NCI-H146 treated with DMSO at 0.1 percent for 48 hours (cell line): ENCODE measurements at regions not wholly inside any gene's neighbourhood (a gene's known extent, or its start where the extent isn't known, plus 50 kb on each side); places are given as distances from the start of the nearest gene placed in this dataset.

ENCODE experiments used
- DNase-seq: peaks from one replicate; lab custom pipeline; 2025; ENCODE audit not compliant: unreplicated experiment; lab: John Stamatoyannopoulos, UW

DNA sequence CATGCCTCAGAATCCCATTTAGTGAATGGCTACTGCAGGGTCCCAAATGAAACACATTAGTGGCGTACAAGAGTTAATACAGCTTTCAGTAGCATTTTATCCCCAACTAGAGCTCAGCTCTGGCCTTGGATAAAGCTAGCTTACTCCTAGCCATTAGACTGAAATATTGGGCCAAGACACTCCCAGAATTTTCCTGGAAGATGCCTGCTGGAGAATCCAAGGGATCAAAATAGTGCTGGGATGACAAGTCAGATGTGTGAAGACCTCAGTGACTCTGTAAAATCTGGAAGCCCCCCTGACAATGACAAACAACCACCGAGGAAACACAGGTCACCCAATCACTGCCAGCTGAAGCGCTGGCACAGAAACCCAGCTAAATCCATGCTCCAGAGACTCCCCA is 303.1 kb upstream of the SORL1-AS1 start:
- DNase-seq, result no peak

GRCh38 chr11:121755191-121755590 is 302.4 kb upstream of the SORL1-AS1 start:
- no peak for DNase-seq

GRCh38 chr11:121754598-121754997 is 301.8 kb upstream of the SORL1-AS1 start:
- no peak for DNase-seq

DNA sequence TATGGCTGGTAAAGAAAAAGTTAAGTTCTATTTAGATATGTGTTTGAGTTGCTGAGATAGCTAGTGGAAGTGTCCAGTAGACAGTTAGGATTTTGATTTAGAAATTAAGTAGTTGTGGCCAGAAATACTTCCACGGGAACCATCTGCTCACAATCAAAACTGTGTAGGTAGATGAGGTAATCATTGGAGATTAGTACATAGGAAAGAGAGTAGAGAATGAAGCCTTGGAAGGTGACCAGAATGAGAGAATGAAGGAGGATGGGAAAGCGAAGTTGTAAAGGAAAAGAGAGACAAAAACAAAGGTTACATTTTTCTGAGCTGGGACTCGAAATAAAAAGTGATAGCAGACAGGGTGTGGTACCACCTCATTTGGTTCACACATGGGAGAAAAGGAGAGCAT is 296.9 kb upstream of the SORL1-AS1 start:
- DNase-seq, result no peak

DNA sequence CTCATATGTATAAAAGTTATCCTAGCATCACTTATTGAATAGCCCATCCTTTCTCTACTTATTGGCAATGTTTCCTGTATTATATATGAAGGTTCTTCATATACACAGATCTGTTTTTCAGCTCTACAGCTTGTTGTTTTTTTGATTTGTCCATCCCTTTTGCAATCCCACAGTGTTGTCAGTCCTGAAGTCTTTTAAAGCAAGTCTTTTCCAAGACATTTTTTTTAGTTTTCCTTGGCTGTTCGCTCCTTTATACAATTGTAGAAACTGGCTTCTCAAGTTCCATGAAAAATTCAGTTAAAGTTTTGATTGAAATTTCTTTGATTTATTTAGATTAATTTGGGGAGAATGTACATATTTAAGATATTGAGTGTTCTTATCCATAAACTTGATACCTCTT is 295.3 kb upstream of the SORL1-AS1 start:
- DNase-seq, result no peak

DNA sequence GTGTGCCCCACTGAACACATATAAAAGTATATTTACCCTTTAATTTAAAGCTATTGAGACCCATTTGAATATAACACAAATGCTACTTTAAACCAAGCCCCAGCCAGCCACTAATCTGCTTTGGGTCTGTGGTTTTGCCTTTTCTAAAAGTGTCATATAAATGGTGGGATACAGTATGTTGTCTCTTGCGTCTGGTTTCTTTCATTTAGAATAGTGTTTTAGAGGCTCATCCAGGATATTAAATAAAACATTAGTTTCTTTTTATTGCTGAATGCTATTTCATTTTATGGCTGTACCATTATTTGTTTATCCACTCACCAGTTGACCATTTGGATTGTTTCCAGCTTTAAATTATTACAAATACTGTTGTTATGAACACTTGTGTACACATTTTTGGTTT is 290.5 kb upstream of the SORL1-AS1 start:
- no peak for DNase-seq

DNA sequence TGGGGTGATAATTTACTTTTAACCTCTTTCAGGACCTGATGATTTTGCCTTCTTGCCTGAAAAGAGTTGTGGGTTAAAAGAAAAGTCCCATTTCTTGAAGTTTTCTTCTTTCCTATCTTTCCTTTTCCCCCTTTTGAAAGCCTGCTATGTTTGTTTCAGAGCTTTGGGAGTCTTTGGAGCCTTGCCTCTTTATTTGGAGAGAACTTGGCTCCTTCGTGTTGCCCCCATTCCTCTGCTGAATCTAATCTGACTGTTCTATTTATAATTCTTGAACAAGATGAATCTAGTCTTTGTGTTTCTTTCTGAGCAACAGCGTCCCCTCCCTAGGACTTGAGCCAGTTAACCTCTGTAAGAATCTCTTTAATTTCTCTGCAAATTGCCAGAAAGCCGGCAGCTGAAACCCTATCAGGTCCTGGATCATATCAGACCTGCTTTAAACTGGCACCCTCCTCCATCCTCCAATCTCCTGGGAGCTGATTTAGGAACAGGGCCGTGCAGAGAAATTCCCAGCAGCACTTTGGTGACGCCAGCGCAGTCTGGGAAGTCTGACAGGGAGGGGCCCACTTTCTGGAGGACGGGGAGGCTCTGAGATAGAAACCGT is 289.1 kb upstream of the SORL1-AS1 start:
- no peak for DNase-seq

- DNase-seq, result no peak
Observed at GRCh38 chr11:121741351-121741760, 288.6 kb upstream of the SORL1-AS1 start.

GRCh38 chr11:121740902-121741301 is 288.1 kb upstream of the SORL1-AS1 start:
- DNase-seq, result no peak

- DNase-seq, result no peak
Observed at GRCh38 chr11:121733858-121734257, 281.1 kb upstream of the SORL1-AS1 start.

DNA sequence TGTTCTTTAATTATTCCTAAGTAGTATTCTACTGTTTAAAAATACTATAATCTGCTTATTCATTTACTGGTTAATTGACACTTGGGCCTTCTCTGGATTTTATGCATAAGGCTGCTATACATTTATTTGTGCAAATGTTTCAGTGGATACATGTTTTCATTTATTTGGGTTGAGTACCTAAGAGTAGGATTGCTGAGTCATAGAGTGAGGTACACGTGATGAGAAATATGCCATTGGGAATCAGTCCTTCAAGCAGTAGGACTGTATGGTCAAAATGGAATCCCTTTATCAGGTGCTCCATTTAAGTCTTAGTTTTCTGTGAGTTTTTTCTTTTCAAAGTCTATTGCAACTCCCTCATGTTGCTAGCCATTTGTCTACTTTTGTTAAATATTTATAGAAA is 275.2 kb upstream of the SORL1-AS1 start:
- DNase-seq, result no peak

DNA sequence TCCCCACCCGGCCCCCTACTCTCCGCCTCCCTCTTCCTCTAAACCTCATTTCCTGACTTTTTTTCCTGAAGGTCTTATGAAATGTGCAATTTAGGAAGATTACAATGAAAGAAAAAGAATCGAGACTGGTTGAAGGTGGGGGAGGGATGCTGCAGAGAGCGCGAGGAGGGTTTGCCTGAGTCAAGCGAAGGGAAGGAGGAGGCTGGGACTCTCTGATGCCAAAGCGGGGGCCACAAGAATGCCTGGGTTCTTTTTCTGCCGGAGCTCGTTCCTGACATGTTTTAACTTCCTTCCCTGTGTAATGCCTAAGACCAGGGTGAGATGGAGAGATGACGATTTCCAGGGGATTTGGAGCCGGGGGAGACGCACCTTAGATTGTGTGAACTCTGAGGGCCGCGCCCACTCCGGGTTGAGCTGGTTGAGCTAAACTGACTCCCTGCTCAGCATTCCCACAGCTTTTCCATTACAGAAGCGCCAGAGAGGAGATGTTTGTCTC is 270.5 kb upstream of the SORL1-AS1 start:
- DNase-seq, result peak; percentile 32

DNA sequence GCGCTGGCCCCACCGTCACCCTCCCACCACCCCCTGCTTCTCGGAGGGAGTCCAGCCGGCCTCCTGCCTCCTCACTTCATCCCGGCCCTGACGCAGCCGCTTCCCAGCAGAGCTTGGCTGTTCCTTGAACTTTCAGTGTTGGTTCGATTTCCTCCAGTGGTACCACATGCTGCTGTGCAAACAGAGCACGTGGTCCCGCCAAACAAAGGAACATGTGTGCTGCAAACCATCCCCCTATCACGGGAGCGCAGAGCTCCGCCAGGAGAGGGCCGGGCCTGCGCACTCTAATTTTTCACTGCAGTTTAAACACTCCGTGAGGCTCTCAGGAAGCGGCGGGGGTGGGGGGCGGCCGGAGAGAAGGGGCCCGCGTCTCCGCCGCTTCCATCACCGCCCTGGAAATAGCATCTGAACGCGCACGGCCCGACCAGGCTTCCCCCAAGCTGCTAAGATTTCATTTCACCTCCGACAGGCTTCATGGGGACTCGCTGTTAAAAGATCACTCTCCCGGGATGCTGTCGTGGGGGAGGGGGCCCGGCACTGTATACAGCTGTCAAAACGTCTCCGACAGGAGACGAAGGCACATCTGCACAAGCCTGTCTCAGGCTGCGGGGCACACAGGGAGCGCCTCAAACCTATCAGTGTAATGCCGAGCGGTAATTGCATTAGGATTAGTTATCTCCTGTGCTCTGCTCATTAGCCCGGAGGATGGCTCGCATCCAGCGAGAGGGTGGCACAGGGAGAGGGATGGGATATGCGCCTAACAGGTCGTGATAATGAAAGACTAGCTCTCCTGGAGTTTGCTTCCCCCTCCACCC is 269.9 kb upstream of the SORL1-AS1 start:
- peak; percentile 82 for DNase-seq

GRCh38 chr11:121721961-121722360 is 269.2 kb upstream of the SORL1-AS1 start:
- DNase-seq, result no peak

DNA sequence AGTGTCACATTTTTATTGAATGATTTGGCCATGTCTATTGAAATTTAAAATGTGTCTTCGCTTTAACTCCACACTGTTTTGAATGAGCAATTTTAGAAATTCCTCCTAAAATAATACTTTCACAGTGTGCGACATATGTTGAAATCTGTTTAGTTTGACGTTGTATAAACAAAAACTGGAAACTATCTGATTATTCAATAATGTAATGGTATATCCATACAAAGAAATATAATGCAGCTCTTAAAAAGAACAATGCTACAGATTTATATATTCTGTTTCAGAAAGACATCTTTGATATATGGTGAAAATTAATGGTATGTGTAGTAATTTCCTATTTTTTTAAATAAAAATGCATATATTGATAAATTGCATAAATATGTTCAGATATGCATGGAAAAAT is 268.7 kb upstream of the SORL1-AS1 start:
- no peak for DNase-seq

DNA sequence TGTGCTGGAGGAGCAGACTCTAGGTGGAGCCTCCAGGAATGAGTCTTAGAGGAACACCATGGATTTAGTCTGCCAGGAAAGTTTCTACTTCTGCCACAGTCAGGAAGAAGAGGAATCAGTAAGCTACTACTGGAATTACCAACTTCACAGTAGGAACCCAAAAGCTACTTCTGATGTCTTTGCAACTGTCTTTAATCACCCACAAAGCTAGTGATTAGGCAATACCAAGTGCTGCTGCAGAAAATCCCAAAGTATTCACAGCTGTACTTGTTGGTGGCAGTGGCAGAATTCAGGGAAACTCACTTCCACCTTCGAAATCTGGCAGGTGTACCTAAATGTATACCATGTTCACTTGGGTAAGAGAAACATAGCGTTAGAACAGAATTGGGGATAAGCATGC is 264.5 kb upstream of the SORL1-AS1 start:
- no peak for DNase-seq

GRCh38 chr11:121716060-121716459 is 263.3 kb upstream of the SORL1-AS1 start:
- DNase-seq, result no peak

GRCh38 chr11:121715405-121715804 is 262.6 kb upstream of the SORL1-AS1 start:
- DNase-seq, result no peak

- no peak for DNase-seq
Observed at GRCh38 chr11:121714351-121714750, 261.6 kb upstream of the SORL1-AS1 start.

DNA sequence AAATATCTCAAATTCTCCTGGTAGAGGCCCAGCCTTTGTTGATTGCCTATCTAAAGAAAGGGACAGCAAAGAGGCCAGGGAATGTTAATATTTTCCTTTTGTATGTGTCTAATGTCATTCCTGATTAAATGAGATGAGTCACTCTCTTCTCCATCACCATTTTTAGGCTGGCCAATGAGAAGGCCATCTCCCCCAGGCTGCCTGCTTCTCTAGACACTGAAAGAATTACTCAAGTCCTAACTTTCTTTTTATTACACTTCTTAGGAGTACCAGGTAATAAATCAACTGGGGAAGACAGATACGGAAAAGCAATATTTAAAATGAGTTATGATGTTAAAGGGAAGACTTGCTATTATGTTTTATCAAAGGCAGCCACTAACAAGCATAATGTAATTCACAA is 259.2 kb upstream of the SORL1-AS1 start:
- DNase-seq, result no peak

GRCh38 chr11:121711236-121711635 is 258.5 kb upstream of the SORL1-AS1 start:
- DNase-seq, result no peak

- no peak for DNase-seq
Observed at GRCh38 chr11:121706884-121707420, 254.2 kb upstream of the SORL1-AS1 start.
